ENCODE measurements at regions not wholly inside any gene's neighbourhood (a gene's known extent, or its start where the extent isn't known, plus 50 kb on each side); places are given as distances from the start of the nearest gene placed in this dataset.
A peak's percentile ranks its signal among the peaks of the same experiment; 100 is the strongest.
"Not testable (repeated sequence)": the region's sequence is repeated elsewhere in the genome, so short reads cannot be mapped to it uniquely, and the experiment has no call there.

DNA sequence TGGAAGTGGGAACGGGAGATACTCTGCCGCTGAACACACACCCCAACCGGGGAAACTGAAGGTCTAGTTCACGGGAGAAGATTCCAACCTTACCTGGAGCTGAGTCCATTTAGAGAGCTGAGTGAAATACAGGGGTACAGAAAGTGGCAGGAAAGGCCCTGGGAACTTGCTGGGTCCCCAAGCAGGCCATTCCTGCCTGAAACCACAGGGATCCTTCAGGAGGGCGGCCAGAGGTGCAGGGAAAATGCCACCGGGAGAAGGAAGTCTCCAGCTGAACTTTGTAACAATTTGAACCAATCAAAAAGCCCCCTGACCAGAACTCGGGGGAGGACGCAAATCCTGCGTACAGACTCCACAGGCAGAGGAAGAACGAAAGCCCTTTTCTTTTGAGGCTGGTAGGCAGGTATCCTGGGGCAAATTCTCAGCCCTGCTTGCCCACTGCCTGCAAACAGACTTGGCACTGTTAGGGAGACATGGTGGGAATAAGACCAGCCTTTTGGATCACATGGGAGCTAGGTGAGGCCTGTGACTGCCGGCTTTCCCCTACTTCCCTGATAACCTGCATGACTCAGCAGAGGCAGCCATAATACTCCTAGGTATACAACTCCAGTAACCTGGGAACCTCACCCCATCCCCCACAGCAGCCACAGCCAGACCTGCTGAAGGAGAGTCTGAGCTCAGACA lies 170.9 kb downstream of the SEC23A start:
- TF ChIP-seq, protein P1, sequence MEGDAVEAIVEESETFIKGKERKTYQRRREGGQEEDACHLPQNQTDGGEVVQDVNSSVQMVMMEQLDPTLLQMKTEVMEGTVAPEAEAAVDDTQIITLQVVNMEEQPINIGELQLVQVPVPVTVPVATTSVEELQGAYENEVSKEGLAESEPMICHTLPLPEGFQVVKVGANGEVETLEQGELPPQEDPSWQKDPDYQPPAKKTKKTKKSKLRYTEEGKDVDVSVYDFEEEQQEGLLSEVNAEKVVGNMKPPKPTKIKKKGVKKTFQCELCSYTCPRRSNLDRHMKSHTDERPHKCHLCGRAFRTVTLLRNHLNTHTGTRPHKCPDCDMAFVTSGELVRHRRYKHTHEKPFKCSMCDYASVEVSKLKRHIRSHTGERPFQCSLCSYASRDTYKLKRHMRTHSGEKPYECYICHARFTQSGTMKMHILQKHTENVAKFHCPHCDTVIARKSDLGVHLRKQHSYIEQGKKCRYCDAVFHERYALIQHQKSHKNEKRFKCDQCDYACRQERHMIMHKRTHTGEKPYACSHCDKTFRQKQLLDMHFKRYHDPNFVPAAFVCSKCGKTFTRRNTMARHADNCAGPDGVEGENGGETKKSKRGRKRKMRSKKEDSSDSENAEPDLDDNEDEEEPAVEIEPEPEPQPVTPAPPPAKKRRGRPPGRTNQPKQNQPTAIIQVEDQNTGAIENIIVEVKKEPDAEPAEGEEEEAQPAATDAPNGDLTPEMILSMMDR (IDR thresholded peaks at IDR 0.05; ENCODE audit: extremely low read depth, missing control alignments) = no peak
- no peak for DNase-seq (ENCODE audit: low spot score)

DNA sequence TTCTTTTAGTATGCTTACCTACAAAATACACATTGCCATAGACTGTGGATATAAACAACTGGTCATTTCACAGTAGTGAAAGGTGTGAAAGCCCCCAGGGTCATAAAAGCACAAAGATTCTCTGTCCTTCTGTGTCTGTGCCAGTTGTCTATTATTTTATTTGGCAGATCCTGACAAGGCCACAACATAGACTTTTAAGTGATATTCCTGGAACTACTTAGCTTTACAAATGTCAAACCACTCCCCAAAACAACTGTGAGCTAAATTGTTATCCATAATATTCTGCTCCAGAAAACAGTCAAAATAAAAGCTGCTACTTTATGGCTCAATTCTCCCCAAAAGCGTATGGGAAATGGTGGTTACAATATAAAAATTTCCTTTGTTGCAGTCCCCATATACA lies 172.1 kb downstream of the SEC23A start:
- TF ChIP-seq, protein P1 (IDR thresholded peaks at IDR 0.05; ENCODE audit: extremely low read depth, missing control alignments) = no peak
- no peak for DNase-seq (ENCODE audit: low spot score)

DNA sequence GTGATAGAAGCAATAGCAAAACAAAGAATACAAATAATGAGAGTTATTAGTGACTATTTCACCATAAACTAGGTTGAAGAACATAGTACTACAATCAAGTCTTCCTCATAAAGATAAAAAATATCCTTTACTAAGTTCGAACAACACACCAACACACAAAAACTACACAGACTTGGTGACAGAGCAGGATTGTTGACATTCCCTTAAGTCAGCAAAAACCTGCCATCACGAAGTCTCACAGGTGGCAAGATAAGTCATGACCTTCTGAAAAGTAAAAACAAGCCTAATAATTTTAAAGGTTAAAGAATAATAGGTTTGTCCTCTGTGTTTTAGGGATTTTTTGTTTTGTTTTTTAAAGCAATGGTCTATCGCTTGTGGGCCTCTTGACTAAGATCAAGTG lies 173.0 kb downstream of the SEC23A start:
- no peak for DNase-seq (ENCODE audit: low spot score)

DNA sequence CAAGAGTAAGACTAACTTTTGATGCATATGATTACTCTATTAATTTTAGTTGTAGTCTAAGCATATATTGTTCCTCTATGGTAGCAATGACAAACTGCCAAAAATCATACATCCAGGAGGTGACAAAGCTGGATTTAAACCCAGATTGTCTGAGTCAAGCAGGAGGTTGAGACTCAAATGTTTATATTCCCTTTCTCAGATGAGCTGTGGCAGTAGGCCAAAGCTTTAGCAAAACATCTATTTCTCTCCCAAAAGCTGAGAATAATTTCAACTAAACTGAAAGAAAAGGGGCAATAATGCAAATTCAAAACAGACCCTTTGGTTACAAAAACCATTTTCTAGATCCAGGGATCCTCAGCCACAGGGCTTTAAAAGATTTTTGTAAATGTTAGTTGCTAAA lies 173.6 kb downstream of the SEC23A start:
- no peak for DNase-seq (ENCODE audit: low spot score)
- TF ChIP-seq, protein P1 (IDR thresholded peaks at IDR 0.05; ENCODE audit: extremely low read depth, missing control alignments) = no peak

More for the DNA sequence above, 173.0 kb downstream of the SEC23A start:
- TF ChIP-seq, protein P1 (IDR thresholded peaks at IDR 0.05; ENCODE audit: extremely low read depth, missing control alignments) = no peak

DNA sequence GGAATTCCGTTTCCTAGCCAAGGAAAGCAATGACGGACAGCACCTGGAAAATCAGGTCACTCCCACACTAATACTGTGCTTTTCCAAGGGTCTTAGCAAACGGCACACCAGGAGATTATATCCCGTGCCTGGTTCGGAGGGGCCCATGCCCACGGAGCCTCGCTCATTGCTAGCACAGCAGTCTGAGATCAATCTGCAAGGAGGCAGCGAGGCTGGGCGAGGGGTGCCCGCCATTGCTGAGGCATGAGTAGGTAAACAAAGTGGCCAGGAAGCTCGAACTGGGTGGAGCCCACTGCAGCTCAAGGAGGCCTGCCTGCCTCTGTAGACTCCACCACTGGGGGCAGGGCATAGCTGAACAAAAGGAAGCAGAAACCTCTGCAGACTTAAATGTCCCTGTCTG lies 181.1 kb downstream of the SEC23A start:
- DNase-seq (ENCODE audit: low spot score) = not testable (repeated sequence)

DNA sequence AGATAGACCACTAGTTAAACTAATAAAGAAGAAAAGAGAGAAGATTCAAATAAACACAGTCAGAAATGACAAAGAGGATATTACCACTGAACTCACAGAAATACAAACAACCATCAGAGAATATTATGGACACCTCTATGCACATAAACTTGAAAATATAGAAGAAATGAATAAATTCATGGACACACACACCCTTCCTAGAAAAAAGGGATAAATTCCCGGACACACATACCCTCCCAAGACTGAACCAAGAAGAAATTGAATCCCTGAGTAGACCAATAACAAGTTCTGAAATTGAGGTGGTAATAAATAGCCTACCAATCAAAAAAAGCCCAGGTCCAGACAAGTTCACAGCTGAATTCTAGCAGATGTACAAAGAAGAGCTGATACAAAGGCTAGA lies 187.9 kb downstream of the SEC23A start:
- TF ChIP-seq, protein P1 (IDR thresholded peaks at IDR 0.05; ENCODE audit: extremely low read depth, missing control alignments) = no peak
- no peak for DNase-seq (ENCODE audit: low spot score)

DNA sequence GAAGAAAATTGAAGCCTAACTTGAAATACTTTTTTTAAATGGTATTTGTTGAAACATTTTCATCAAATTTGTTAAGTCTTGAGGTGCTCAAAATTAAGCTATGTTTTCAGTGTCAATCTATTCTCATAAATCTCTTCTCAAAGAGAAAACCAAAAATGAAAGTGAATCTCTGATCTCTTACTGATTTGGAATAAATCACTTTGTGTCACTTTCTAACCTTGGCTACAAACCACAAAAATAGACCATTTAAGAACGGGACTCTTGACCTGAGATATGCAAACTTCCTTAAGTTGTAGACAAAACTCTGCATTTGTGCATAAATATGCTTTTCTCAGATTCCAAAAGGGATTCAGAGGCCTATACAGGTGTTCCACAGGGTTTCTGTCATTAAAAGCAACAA lies 192.9 kb downstream of the SEC23A start:
- TF ChIP-seq, protein P1 (IDR thresholded peaks at IDR 0.05; ENCODE audit: extremely low read depth, missing control alignments) = no peak
- peak; percentile 3 for DNase-seq (ENCODE audit: low spot score)

DNA sequence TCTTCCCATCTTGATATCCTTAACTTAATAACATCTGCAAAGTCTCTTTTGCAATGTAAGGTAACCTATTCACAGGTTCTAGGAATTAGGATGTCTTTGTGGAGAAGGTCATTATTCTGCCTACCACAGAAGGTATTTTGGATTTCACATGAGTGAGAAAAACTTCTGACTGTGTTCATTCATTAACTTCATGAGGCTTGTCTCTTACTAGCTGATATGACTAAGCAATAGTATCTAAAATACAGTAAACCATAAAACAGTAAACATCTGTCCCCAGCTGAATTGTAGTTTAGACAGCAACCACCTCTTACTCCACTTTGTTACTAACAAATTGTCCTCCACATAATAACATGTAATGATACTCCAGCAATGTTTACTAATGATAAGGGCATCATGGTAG lies 198.1 kb downstream of the SEC23A start:
- TF ChIP-seq, protein P1 (IDR thresholded peaks at IDR 0.05; ENCODE audit: extremely low read depth, missing control alignments) = no peak
- no peak for DNase-seq (ENCODE audit: low spot score)

All from GM20000 (cell line).